Spinal cord (tissue), 9 donors: ENCODE measurements at regions not wholly inside any gene's neighbourhood (a gene's known extent, or its start where the extent isn't known, plus 50 kb on each side); places are given as distances from the start of the nearest gene placed in this dataset.

Experiments
- DNase-seq, 6 donors: peaks; one replicate each; pipeline versions ENCODE4 v3.0.0 to v3.0.0-alpha.2; 2013 to 2015; ENCODE audit warnings: low spot score in 6 of 6, low read depth in 4 of 6
- H3K27ac ChIP-seq: one replicate; pipeline ENCODE4 v1.5.1; 2013; ENCODE audit warnings: low read depth, low read length, control low read depth
- H3K27me3 ChIP-seq: one replicate; pipeline ENCODE4 v1.6.1; 2013; ENCODE audit warnings: low read length; ENCODE audit not compliant: control insufficient read depth, insufficient read depth
- H3K36me3 ChIP-seq: one replicate; pipeline ENCODE4 v1.6.1; 2013; ENCODE audit warnings: low read length; ENCODE audit not compliant: control insufficient read depth, insufficient read depth
- H3K4me1 ChIP-seq: one replicate; pipeline ENCODE4 v1.6.1; 2013; ENCODE audit warnings: low read length; ENCODE audit not compliant: control insufficient read depth, insufficient read depth
- H3K4me3 ChIP-seq: one replicate; pipeline ENCODE4 v1.5.1; 2013; ENCODE audit warnings: low read depth, low read length, control low read depth
- H3K9me3 ChIP-seq: one replicate; pipeline ENCODE4 v1.6.1; 2013; ENCODE audit warnings: low read length; ENCODE audit not compliant: control insufficient read depth, insufficient read depth
- WGBS: methylation state at CpG from one replicate; pipeline ENCODE4 v1.1.5; 2013; ENCODE audit warnings: missing lambda C conversion rate; ENCODE audit not compliant: insufficient coverage; 5-methylcytosine and 5-hydroxymethylcytosine counted together
- donor health status: healthy.

DNA sequence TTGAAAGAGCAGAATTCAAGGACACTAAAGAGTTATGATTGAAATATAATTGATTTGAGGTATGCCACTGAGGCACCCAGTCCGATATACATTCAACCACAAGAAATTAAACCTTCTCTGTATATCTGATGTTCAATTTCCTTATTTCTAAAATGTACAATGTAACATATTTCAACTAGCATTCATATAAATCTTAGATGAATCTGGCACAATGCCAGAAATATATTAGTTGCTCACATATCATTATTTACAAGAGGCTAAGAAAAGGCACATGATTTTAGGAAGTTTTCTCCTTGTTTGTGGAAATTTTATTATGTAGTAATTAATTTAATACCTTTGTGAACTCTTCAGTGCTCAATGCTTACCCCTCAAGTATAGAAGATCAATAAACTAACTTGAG is 532.3 kb downstream of the KCNA4 start:
- no peaks in the 10 kb centered on the region for H3K27me3 ChIP-seq
- H3K27ac ChIP-seq = no peak overlapping the region
- no CpG with 5 or more reads among the region's 1 CpG for WGBS
- H3K4me3 ChIP-seq = no peak overlapping the region
- H3K4me1 ChIP-seq = no peaks in the 10 kb centered on the region
- DNase-seq = no peak
- no peaks in the 10 kb centered on the region for H3K9me3 ChIP-seq
- H3K36me3 ChIP-seq = no peaks in the 10 kb centered on the region

DNA sequence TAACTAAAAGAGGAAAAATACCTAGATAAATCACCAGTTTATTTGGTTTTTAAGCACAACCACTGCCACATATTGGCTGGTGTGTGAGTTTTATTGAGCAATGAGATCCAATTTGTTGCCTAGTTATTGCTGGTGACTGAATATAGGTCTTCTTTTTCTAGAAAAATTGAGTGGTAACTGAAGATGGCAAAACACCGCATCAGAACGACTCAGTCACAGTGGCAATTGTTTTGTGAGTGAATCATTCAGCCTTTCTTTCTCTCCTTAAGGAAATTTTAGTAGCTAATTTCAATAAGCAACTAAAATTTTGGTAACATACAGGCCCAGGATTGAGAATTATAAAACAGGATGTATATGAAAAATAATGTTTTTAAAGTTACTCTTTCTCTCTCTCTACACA is 533.0 kb downstream of the KCNA4 start:
- DNase-seq = no peak
- Histone ChIP-seq H3K36me3 (no peaks in the 10 kb centered on the region), H3K27ac (no peak overlapping the region), H3K4me3 (no peak overlapping the region), H3K27me3 (no peaks in the 10 kb centered on the region), H3K9me3 (no peaks in the 10 kb centered on the region), H3K4me1 (no peaks in the 10 kb centered on the region)
- WGBS = no CpG with 5 or more reads among the region's 2 CpGs

DNA sequence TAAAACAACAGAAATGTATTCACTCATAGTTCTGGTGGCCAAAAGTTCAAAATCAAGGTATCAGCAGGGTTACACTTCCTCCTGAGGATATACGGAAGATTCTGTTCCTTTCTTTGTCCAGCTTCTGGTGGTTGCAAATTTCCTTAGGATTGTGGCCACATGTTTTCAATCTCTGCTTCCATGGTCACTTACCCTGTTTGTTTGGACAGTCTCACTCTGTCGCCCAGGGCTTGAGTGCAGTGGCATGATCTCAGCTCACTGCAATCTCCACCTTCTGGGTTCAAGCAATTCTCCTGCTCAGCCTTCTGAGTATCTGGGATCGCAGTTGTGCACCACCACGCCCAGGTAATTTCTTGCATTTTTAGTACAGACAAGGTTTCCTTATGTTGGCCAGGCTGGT is 534.3 kb downstream of the KCNA4 start:
- H3K9me3 ChIP-seq = no peaks in the 10 kb centered on the region

DNA sequence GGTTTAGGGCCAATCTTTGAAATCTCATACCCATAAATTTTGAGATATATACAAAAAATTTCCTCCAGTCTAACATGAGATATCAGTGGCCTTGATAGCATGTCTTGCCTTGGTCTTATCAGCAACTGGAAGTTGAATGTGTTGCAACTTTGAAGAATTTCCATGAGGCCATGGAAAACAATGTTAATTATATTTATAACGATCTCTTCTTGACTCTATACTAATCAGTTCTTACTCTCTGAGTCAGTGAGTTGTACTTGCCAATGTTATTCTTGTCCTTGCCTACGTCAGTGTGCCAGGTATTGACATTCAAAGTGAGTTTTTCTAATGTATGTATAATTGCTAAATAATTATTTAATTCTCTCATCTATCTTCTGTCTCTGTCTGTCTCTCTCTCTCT is 535.1 kb downstream of the KCNA4 start:
- Histone ChIP-seq H3K36me3 (no peaks in the 10 kb centered on the region), H3K4me3 (no peak overlapping the region), H3K27ac (no peak overlapping the region), H3K27me3 (no peaks in the 10 kb centered on the region), H3K4me1 (no peaks in the 10 kb centered on the region), H3K9me3 (no peaks in the 10 kb centered on the region)
- no peak for DNase-seq
- WGBS = no CpG with 5 or more reads among the region's 2 CpGs

More for the DNA sequence above, 534.3 kb downstream of the KCNA4 start:
- H3K4me1 ChIP-seq = no peaks in the 10 kb centered on the region
- DNase-seq = no peak
- H3K36me3 ChIP-seq = no peaks in the 10 kb centered on the region
- H3K27me3 ChIP-seq = no peaks in the 10 kb centered on the region
- H3K27ac ChIP-seq = no peak overlapping the region
- WGBS = 85% methylated on average over 4 of the region's 4 CpGs
- H3K4me3 ChIP-seq = no peak overlapping the region

DNA sequence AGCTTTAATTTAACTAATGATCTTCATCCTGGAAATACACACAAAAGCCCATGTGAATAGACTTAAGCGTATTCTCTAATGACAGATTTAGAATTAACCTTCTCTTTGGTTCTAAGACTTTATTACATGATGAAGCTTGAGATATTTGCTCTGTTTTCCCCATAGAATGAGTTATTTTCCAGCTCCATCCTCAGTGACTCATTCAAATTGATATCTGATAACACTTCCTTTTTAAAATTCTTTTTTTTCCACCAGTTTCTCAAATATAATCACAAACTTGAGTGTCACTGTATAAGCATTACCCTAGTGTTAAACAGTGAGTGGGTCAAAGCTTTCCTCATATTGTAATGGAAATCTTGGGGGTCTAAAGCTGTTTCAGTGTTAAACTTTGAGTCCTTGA is 535.8 kb downstream of the KCNA4 start:
- no CpG with 5 or more reads among the region's 1 CpG for whole genome bisulfite sequencing
- Histone ChIP-seq H3K4me1 (no peaks in the 10 kb centered on the region), H3K36me3 (no peaks in the 10 kb centered on the region), H3K4me3 (no peak overlapping the region), H3K27me3 (no peaks in the 10 kb centered on the region), H3K27ac (no peak overlapping the region), H3K9me3 (no peaks in the 10 kb centered on the region)
- no peak for DNase-seq

DNA sequence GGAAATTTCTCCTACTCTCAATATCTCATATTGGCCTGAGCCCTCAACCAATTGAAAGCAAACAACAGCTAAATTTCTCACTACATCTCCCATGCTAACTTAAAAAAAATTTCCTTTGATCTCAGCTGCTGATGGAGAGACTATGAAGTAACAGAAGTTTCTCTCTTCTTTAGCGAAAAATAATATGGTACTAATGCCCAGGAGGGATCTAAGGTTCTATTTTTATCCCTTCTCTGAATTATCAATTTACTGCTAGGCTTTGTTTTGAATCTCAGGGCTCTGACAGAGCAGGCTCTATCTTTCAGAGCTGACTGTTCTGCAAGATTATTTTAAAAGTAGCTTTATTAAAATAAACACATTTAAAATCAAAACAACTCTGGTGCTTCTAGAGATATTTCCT is 558.6 kb downstream of the KCNA4 start:
- Histone ChIP-seq H3K36me3 (no peaks in the 10 kb centered on the region), H3K4me3 (no peak overlapping the region), H3K27ac (no peak overlapping the region), H3K27me3 (no peaks in the 10 kb centered on the region), H3K9me3 (no peaks in the 10 kb centered on the region), H3K4me1 (no peaks in the 10 kb centered on the region)
- no peak for DNase-seq
- WGBS = no CpG with 5 or more reads among the region's 1 CpG

DNA sequence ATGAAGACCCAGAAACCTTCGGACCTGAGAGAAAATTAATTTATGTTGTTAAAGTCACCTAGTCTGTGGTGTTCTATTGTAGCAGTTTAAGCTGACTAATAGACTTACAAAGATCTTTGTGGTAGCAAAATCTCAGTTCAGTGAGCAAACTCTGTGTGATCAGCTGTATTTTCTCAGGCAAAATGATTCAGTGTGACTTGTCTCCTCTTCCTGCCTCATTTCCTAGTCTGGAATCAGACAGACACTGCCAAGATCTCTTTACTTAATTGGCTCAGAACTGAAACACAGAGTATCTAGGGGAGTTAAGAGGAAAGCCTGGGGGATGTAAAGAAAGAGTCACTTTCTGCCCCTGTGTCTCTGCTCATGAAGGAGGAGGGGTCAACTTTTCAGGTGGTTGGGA is 564.7 kb downstream of the KCNA4 start:
- Histone ChIP-seq H3K4me3 (no peak overlapping the region), H3K27me3 (no peaks in the 10 kb centered on the region), H3K4me1 (no peaks in the 10 kb centered on the region), H3K36me3 (no peaks in the 10 kb centered on the region), H3K27ac (no peak overlapping the region), H3K9me3 (no peaks in the 10 kb centered on the region)
- whole genome bisulfite sequencing = 80% methylated on average over 1 of the region's 1 CpG
- peak in 4 of 6 donors; percentile 5 to 63 (median 16) for DNase-seq

DNA sequence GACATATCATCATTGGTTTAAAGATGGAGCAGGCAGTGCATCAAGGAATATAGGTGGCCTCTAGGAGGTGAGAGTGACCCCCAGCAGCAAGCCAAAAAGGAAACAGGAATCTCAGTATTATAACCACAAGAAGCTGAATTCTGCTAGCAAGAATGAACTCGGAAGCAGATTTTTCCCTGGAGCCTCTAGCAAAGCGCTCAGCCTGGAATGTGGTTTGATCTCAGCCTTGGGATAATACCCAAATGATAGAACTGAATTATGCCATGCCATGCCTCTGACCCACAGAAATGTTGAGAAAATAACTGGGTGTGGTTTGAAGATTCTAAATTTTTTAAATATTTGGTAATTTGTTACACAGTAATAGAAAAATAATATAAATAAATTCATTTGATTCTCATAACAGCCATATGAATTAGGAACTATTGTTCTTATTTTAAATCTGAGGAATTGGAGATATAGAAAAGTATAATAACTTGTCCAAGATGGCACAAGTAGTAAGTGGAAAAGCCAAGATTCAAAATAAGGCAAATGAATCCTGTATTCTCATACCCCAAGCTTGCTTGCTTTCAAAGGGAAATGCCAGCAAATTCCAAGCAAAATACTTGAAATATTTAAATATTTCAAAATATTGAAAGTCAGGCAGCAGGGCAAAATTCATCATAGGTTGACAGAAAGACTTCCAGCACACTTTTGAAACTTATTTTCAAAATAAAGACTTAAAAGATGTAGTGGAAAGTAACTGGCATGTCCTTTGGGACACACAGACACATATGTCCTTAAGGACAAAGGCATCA is 567.4 kb downstream of the KCNA4 start:
- Histone ChIP-seq H3K36me3 (no peaks in the 10 kb centered on the region), H3K27ac (no peak overlapping the region), H3K9me3 (no peaks in the 10 kb centered on the region), H3K4me3 (no peak overlapping the region), H3K4me1 (no peaks in the 10 kb centered on the region), H3K27me3 (no peaks in the 10 kb centered on the region)
- no CpG with 5 or more reads among the region's 2 CpGs for WGBS
- DNase-seq = no peak

DNA sequence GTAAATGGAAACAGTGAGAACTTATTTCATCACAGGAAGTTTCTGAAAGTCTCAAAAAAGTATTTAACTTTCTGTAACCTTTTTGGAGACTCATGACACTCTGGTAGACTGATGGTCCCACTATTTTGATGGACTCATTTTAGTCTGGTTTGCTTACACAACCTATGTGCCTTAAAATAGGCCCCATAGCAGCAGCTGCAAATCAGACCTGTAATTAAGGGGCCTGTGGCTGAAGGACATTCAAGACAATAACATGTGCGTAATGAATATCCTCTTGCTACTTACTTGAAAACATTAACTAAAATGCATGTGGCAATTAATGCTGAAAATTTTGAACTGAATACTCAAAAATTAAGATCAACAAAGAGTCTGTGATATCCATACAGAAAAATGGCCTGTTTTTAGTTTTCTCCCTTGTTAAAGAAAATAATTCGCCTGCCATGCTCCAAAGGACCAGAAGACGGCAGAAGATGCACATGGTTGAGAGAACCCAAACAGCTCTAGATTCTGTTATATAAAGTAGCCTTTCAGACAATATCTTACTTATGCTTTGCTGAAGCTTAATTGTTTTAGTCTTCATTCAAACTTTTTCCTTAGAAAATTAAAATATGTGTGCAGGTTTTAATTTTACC is 568.5 kb downstream of the KCNA4 start:
- peak in 5 of 6 donors; percentile 7 to 82 (median 26) for DNase-seq
- no peaks in the 10 kb centered on the region for H3K27me3 ChIP-seq
- no peak overlapping the region for H3K27ac ChIP-seq
- no peaks in the 10 kb centered on the region for H3K4me1 ChIP-seq
- H3K4me3 ChIP-seq = no peak overlapping the region
- no CpG with 5 or more reads among the region's 3 CpGs for WGBS
- no peaks in the 10 kb centered on the region for H3K9me3 ChIP-seq
- H3K36me3 ChIP-seq = no peaks in the 10 kb centered on the region

DNA sequence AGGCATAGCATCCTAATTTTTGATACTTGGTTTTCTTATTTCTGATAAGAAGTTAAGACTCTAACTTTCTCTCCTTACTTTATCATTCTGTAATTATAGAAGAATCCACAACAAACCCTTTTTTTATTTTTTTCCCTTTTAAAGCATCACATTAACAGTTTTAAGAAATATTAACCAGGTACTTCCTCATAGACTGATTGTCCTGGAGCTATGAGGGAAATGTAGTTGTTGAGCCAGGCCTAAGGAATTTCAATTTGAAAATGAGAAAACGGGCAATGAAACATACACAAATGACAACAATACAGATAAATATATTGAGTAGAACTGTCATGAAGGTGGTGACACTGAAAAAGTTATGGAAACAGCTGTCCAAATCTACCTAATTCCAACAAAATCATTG is 569.0 kb downstream of the KCNA4 start:
- Histone ChIP-seq H3K36me3 (no peaks in the 10 kb centered on the region), H3K27ac (no peak overlapping the region), H3K27me3 (no peaks in the 10 kb centered on the region), H3K9me3 (no peaks in the 10 kb centered on the region), H3K4me3 (no peak overlapping the region), H3K4me1 (no peaks in the 10 kb centered on the region)
- no CpG with 5 or more reads among the region's 1 CpG for WGBS
- DNase-seq = no peak
